Gastroesophageal sphincter (tissue), 4 donors: ENCODE measurements at regions not wholly inside any gene's neighbourhood (a gene's known extent, or its start where the extent isn't known, plus 50 kb on each side); places are given as distances from the start of the nearest gene placed in this dataset.

ENCODE experiments used
- ATAC-seq: fragments of 150-250 bp; one replicate; pipeline ENCODE4 v1.9.1; 2016; ENCODE audit warnings: mild to moderate bottlenecking, moderate library complexity
- H3K27ac ChIP-seq, 4 donors: fragments of 200-600 bp; sonication (generic) in 3 of 4; 1 replicate in 3 of 4; 2 replicates in 1 of 4; pipeline ENCODE4 v1.5.1; 2016 to 2019
- H3K27me3 ChIP-seq: fragments of 200-600 bp; sonication (generic); one replicate; pipeline ENCODE4 v1.5.1; 2019
- H3K36me3 ChIP-seq, 2 donors: fragments of 200-600 bp; sonication (generic); one replicate each; pipeline ENCODE4 v1.5.1; 2019; ENCODE audit warnings: control low read depth in 1 of 2
- H3K4me1 ChIP-seq, 3 donors: fragments of 200-600 bp; sonication (generic); 1 replicate in 2 of 3; 2 replicates in 1 of 3; pipeline ENCODE4 v1.5.1; 2016 to 2019; ENCODE audit warnings: control low read depth in 2 of 3
- H3K4me3 ChIP-seq, 2 donors: fragments of 200-600 bp; sonication (generic); one replicate each; pipeline ENCODE4 v1.5.1; 2019; ENCODE audit warnings: mild to moderate bottlenecking in 1 of 2, moderate library complexity in 1 of 2
- H3K9me3 ChIP-seq, 3 donors: fragments of 200-600 bp; sonication (generic); one replicate each; pipeline ENCODE4 v1.5.1; 2017 to 2019; ENCODE audit warnings: control low read depth in 2 of 3
- EP300 ChIP-seq: sonication (generic); formaldehyde crosslinking; IDR thresholded peaks from one replicate; pipeline ENCODE4 v1.6.1; 2017; ENCODE audit warnings: antibody characterized with exemption, mild to moderate bottlenecking
- POLR2A ChIP-seq, 2 donors: fragments of 450-650 bp; IDR thresholded peaks; one replicate each; pipeline ENCODE4 v1.6.1; 2017; ENCODE audit warnings: antibody characterized with exemption in 2 of 2, mild to moderate bottlenecking in 2 of 2, moderate library complexity in 1 of 2
- POLR2AphosphoS5 ChIP-seq: sonication (generic); formaldehyde crosslinking; IDR thresholded peaks from one replicate; pipeline ENCODE4 v1.6.1; 2017; ENCODE audit warnings: antibody characterized with exemption
- WGBS, 2 donors: methylation state at CpG; one replicate each; pipeline ENCODE4 v1.1.5; 2018; ENCODE audit warnings: low coverage in 1 of 2; 5-methylcytosine and 5-hydroxymethylcytosine counted together
- TF ChIP-seq, protein P1 (sequence below), 4 experiments: fragments of 200-600 bp in 2 of 4; fragments of 450-650 bp in 2 of 4; sonication (generic) in 1 of 4; IDR thresholded peaks; one replicate each; pipeline ENCODE4 v1.5.1; 2017 to 2019; ENCODE audit warnings: antibody characterized with exemption in 4 of 4, mild to moderate bottlenecking in 2 of 4, moderate library complexity in 2 of 4

DNA sequence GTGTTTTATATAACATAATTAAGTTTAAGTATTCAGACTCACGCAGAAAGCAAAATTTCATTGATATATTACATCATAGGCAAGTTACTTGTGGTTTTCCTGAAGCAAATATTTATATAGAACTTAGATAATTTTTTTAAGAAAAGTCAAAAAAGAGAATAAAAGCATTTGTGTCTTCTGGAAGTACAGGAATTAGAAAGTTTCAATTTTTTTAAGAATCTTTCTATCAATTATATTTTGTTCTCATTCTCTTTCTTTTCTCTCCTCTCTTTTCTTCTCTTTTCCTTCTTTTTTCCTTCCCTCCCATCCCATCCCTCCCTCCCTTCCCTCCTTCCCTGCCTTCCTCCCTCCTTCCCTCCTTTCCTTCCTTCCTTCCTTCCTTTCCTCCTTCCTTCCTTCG, 120.7 kb upstream of the CDH8 start:
- no peaks in the 10 kb centered on the region for H3K27me3 ChIP-seq
- ATAC-seq: no peak
- no peaks in the 10 kb centered on the region for H3K9me3 ChIP-seq
- no peaks in the 10 kb centered on the region for H3K4me1 ChIP-seq
- WGBS, 2 donors: 79% methylated on average over 1 to 2 of the region's 2 CpGs
- H3K4me3 ChIP-seq: no peak overlapping the region
- H3K36me3 ChIP-seq: no peaks in the 10 kb centered on the region
- no peak for TF ChIP-seq POLR2AphosphoS5
- TF ChIP-seq POLR2A (IDR thresholded peaks at IDR 0.05): no peak
- TF ChIP-seq EP300: no peak
- TF ChIP-seq, protein P1, sequence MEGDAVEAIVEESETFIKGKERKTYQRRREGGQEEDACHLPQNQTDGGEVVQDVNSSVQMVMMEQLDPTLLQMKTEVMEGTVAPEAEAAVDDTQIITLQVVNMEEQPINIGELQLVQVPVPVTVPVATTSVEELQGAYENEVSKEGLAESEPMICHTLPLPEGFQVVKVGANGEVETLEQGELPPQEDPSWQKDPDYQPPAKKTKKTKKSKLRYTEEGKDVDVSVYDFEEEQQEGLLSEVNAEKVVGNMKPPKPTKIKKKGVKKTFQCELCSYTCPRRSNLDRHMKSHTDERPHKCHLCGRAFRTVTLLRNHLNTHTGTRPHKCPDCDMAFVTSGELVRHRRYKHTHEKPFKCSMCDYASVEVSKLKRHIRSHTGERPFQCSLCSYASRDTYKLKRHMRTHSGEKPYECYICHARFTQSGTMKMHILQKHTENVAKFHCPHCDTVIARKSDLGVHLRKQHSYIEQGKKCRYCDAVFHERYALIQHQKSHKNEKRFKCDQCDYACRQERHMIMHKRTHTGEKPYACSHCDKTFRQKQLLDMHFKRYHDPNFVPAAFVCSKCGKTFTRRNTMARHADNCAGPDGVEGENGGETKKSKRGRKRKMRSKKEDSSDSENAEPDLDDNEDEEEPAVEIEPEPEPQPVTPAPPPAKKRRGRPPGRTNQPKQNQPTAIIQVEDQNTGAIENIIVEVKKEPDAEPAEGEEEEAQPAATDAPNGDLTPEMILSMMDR (IDR thresholded peaks at IDR 0.05): no peak
- no peak overlapping the region for H3K27ac ChIP-seq

DNA sequence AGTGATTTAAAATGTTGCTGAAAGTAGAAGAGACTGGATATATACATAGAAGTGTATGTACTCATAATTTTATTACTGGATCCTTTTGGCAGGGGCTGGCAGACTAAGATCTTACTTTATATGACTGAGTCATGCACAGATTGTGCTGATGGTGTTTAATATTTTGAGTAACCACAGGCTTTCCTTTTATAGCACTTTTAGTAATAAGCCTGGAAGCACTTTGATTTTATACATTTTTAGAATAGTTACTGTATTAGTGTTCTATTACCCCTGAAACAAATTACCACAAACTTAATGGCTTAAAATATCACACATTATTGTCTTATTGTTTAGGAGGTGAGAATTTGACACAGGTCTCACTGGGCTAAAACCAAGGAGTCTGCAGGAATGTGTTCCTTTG, 113.4 kb upstream of the CDH8 start:
- TF ChIP-seq, protein P1 (IDR thresholded peaks at IDR 0.05): no peak
- ATAC-seq: no peak
- Histone ChIP-seq H3K27me3 (no peaks in the 10 kb centered on the region), H3K9me3 (no peaks in the 10 kb centered on the region), H3K4me3 (no peak overlapping the region), H3K36me3 (no peaks in the 10 kb centered on the region), H3K27ac (no peak overlapping the region), H3K4me1 (no peaks in the 10 kb centered on the region)

DNA sequence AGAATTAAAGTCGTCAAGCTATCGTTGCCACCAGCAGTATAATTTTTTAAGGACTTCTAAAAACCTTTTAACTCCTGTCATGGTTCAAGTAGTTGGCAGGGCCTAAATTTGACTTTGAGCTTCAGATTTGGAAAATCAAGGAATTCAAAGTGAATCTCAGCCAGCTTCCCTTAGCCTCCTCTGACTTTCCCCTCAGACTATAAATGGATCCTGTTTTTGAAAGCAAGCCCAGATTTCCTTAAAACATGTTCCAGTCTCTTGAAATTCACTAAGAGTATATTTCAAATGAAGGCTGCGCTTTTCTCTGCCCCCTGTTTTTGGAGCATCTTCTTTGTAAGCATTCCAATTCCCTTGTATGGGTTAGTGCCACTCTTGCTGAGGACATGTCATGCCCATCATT, 101.8 kb upstream of the CDH8 start:
- Histone ChIP-seq H3K4me1 (peaks cover 0 to 4% (median 0%) of the 10 kb centered on the region in 3 donors), H3K27me3 (no peaks in the 10 kb centered on the region), H3K27ac (no peak overlapping the region), H3K36me3 (no peaks in the 10 kb centered on the region), H3K4me3 (no peak overlapping the region), H3K9me3 (peaks cover 0 to 10% (median 0%) of the 10 kb centered on the region in 3 donors)
- ATAC-seq: no peak
- TF ChIP-seq POLR2A (IDR thresholded peaks at IDR 0.05): no peak
- TF ChIP-seq EP300: no peak
- TF ChIP-seq, protein P1 (IDR thresholded peaks at IDR 0.05): no peak
- no peak for TF ChIP-seq POLR2AphosphoS5
- WGBS, 2 donors: 11 to 48% methylated on average over 3 of the region's 3 CpGs

DNA sequence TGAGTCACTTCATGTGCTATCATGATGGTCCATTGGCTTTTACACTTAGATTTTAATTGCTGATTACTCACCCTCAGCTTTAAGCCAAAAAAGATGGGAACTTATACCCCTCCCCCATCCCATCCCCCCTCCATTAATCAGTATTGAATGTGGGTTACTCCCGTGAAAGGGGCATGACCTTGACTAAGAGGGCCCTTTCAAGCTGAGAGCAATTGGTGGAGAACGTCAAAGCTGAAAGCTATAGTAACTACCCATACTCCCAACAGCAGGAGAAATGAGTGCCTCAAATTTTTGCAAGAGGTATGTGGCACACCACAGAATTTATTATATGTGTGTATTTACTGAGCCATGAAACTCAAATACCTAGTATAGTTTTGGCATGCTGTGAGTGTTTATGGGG, 99.7 kb upstream of the CDH8 start:
- Histone ChIP-seq H3K4me3 (no peak overlapping the region), H3K27ac (no peak overlapping the region), H3K9me3 (peaks cover 0 to 10% (median 0%) of the 10 kb centered on the region in 3 donors), H3K27me3 (no peaks in the 10 kb centered on the region), H3K36me3 (no peaks in the 10 kb centered on the region), H3K4me1 (peaks cover 0 to 4% (median 0%) of the 10 kb centered on the region in 3 donors)
- 25 to 46% methylated on average over 1 to 2 of the region's 2 CpGs for WGBS, 2 donors
- no peak for TF ChIP-seq POLR2A (IDR thresholded peaks at IDR 0.05)
- no peak for TF ChIP-seq POLR2AphosphoS5
- no peak for TF ChIP-seq EP300
- TF ChIP-seq, protein P1 (IDR thresholded peaks at IDR 0.05): no peak
- ATAC-seq: no peak

DNA sequence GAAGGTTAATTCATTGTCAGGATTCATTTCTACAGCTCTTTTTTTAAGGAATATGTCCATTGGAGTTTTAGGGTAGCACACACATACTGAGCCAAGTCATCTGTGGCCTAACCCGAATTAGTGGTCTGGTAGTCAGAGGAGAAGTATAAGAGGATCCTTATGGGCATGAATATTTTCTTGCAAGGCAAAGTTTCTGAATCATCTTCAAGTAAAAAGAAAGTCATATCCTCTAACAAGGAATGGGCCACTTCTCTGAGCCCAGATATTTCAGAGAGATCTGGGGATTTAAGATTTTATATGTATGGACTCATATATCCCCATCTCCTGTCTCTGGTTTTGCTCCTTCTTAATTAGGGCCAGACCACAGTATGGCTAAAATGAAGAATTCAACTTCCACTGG, 99.2 kb upstream of the CDH8 start:
- peaks cover 0 to 10% (median 0%) of the 10 kb centered on the region in 3 donors for H3K9me3 ChIP-seq
- no peak overlapping the region for H3K27ac ChIP-seq
- TF ChIP-seq POLR2A (IDR thresholded peaks at IDR 0.05) (no peak), EP300 (no peak), POLR2AphosphoS5 (no peak)
- TF ChIP-seq, protein P1 (IDR thresholded peaks at IDR 0.05): no peak
- H3K27me3 ChIP-seq: no peaks in the 10 kb centered on the region
- H3K4me1 ChIP-seq: peaks cover 0 to 4% (median 0%) of the 10 kb centered on the region in 3 donors
- 92 to 100% methylated on average over 1 of the region's 1 CpG for WGBS, 2 donors
- no peak overlapping the region for H3K4me3 ChIP-seq
- no peak for ATAC-seq
- H3K36me3 ChIP-seq: no peaks in the 10 kb centered on the region
